ENCODE measurements at regions not wholly inside any gene's neighbourhood (a gene's known extent, or its start where the extent isn't known, plus 50 kb on each side); places are given as distances from the start of the nearest gene placed in this dataset.

DNA sequence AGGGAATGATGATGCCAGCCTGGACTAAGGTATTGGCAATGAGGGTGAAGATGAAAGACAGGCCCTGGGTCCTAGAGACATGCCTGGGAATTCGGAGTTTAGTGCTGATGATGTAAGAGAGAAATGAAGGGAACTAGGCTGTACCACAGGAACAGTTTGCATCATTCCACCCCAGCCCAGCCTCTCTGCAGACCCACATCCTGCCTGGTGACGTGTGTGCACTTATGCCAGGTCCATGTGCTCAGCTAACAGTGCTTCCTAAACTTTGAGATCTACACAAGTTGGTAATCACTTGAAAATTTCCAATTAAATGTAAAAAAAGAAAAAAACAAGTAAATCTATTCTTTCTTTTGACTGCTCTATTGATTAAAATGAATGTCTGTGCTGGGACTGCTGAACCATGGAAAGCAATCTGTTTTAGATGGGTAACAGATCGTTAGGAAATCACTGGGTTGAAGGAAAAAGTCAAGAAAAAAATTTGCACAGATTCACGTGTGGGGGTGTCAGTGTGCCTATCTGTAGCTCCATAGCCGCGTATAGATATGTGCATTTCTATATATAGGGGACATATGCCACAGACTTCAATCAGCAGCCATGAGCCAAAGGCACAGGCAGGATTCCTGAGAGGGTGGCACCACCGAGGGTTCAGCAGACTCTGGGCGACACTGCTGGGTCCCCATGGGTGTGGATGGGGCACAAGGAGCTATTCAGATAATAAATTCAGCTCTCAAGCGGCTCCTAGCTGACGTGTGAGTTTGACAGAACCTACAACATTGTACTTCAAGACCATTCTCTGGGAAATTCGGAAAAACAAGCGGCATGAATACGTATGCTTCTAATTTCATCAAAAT is 131.1 kb upstream of the OPCML start:
- no peak for TF ChIP-seq CTCF (IDR thresholded peaks at IDR 0.05)
- TF ChIP-seq SMAD4 (CRISPR knock-in tag; IDR thresholded peaks at IDR 0.05) = no peak
- TF ChIP-seq NR2C2 (CRISPR knock-in tag; IDR thresholded peaks at IDR 0.05) = no peak
- TF ChIP-seq, protein P1, sequence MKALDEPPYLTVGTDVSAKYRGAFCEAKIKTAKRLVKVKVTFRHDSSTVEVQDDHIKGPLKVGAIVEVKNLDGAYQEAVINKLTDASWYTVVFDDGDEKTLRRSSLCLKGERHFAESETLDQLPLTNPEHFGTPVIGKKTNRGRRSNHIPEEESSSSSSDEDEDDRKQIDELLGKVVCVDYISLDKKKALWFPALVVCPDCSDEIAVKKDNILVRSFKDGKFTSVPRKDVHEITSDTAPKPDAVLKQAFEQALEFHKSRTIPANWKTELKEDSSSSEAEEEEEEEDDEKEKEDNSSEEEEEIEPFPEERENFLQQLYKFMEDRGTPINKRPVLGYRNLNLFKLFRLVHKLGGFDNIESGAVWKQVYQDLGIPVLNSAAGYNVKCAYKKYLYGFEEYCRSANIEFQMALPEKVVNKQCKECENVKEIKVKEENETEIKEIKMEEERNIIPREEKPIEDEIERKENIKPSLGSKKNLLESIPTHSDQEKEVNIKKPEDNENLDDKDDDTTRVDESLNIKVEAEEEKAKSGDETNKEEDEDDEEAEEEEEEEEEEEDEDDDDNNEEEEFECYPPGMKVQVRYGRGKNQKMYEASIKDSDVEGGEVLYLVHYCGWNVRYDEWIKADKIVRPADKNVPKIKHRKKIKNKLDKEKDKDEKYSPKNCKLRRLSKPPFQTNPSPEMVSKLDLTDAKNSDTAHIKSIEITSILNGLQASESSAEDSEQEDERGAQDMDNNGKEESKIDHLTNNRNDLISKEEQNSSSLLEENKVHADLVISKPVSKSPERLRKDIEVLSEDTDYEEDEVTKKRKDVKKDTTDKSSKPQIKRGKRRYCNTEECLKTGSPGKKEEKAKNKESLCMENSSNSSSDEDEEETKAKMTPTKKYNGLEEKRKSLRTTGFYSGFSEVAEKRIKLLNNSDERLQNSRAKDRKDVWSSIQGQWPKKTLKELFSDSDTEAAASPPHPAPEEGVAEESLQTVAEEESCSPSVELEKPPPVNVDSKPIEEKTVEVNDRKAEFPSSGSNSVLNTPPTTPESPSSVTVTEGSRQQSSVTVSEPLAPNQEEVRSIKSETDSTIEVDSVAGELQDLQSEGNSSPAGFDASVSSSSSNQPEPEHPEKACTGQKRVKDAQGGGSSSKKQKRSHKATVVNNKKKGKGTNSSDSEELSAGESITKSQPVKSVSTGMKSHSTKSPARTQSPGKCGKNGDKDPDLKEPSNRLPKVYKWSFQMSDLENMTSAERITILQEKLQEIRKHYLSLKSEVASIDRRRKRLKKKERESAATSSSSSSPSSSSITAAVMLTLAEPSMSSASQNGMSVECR (CRISPR knock-in tag; IDR thresholded peaks at IDR 0.05; ENCODE audit: borderline replicate concordance) = no peak
- no peak for TF ChIP-seq IRF1 (CRISPR knock-in tag; IDR thresholded peaks at IDR 0.05)
- TF ChIP-seq ATF3 (CRISPR knock-in tag; conservative IDR thresholded peaks at IDR 0.05) = no peak
- no peak for TF ChIP-seq SMAD3 (CRISPR knock-in tag; IDR thresholded peaks at IDR 0.05; ENCODE audit: borderline replicate concordance)
